Subcutaneous abdominal adipose tissue (tissue), 5 donors: ENCODE measurements at regions not wholly inside any gene's neighbourhood (a gene's known extent, or its start where the extent isn't known, plus 50 kb on each side); places are given as distances from the start of the nearest gene placed in this dataset.

Source experiments
- H3K27ac ChIP-seq: one replicate; pipeline ENCODE4 v1.7.0; 2013; ENCODE audit warnings: low read depth, mild to moderate bottlenecking, inconsistent platforms, low read length, moderate library complexity
- H3K27me3 ChIP-seq, 5 donors: one replicate each; pipeline ENCODE4 v1.7.0; 2013; ENCODE audit warnings: low read length in 5 of 5, inconsistent platforms in 1 of 5; ENCODE audit not compliant: control insufficient read depth in 5 of 5, insufficient read depth in 4 of 5
- H3K36me3 ChIP-seq, 5 donors: one replicate each; pipeline ENCODE4 v1.7.0; 2013; ENCODE audit warnings: low read length in 5 of 5; ENCODE audit not compliant: control insufficient read depth in 5 of 5, insufficient read depth in 5 of 5
- H3K4me1 ChIP-seq, 5 donors: one replicate each; pipeline ENCODE4 v1.7.0; 2013; ENCODE audit warnings: low read length in 5 of 5, mild to moderate bottlenecking in 3 of 5, moderate library complexity in 1 of 5; ENCODE audit not compliant: control insufficient read depth in 5 of 5, insufficient read depth in 5 of 5
- H3K4me3 ChIP-seq, 5 donors: one replicate each; pipeline ENCODE4 v1.7.0; 2013; ENCODE audit warnings: low read length in 5 of 5, low read depth in 1 of 5
- H3K9ac ChIP-seq, 5 donors: one replicate each; pipeline ENCODE4 v1.7.0; 2013; ENCODE audit warnings: low read length in 5 of 5, mild to moderate bottlenecking in 4 of 5, moderate library complexity in 3 of 5
- H3K9me3 ChIP-seq, 5 donors: one replicate each; pipeline ENCODE4 v1.7.0; 2013; ENCODE audit warnings: low read length in 5 of 5; ENCODE audit not compliant: control insufficient read depth in 5 of 5
- donor health status: healthy.
- donor health status: healthy.
- donor health status: healthy.
- donor health status: healthy.
- donor health status: healthy.

DNA sequence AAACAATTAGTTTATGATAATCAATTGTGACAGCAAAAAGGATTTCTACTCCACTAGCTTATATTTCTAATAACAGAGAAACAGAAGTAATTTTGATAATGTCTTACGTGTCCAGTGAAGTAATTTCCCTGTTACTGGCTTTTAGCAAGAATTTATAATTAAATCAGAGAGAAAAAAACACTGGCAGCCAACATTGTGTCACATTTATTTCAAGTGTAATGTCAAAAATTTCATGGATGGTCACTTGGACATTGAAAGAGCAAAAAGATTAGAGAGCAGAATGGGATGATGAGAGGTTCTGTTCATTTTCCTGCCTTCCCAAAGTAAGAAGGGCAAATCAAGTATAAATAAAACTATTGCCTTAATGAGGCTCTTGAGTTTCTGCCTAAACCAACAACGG lies 239.3 kb upstream of the SEMA6A start:
- H3K9ac ChIP-seq: no peak overlapping the region

DNA sequence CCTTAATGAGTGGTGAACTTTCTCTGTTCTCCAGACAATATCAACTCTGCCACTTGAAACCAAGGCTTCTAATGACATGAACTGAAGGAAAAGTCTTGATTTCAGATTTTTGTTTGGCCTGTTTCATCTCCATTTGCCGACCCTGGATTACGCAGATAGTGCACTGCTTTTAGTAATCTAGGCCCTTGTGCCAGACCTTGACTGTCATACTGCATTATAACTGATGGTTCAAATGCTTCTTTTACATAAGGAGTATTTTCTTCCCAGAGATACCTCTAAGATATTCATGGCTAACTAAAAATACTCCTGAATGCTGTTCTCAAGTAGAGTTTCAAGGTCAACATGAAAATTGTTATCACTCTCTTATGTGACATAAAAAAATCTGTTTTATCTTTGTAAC lies 238.7 kb upstream of the SEMA6A start:
- Histone ChIP-seq H3K4me1 (no peaks in the 10 kb centered on the region), H3K27me3 (no peaks in the 10 kb centered on the region), H3K36me3 (no peaks in the 10 kb centered on the region), H3K4me3 (no peak overlapping the region), H3K27ac (no peak overlapping the region), H3K9ac (no peak overlapping the region), H3K9me3 (no peaks in the 10 kb centered on the region)

More for the DNA sequence above, 239.3 kb upstream of the SEMA6A start:
- no peaks in the 10 kb centered on the region for H3K36me3 ChIP-seq
- no peaks in the 10 kb centered on the region for H3K9me3 ChIP-seq
- H3K4me1 ChIP-seq: no peaks in the 10 kb centered on the region
- no peak overlapping the region for H3K27ac ChIP-seq
- no peaks in the 10 kb centered on the region for H3K27me3 ChIP-seq
- no peak overlapping the region for H3K4me3 ChIP-seq

DNA sequence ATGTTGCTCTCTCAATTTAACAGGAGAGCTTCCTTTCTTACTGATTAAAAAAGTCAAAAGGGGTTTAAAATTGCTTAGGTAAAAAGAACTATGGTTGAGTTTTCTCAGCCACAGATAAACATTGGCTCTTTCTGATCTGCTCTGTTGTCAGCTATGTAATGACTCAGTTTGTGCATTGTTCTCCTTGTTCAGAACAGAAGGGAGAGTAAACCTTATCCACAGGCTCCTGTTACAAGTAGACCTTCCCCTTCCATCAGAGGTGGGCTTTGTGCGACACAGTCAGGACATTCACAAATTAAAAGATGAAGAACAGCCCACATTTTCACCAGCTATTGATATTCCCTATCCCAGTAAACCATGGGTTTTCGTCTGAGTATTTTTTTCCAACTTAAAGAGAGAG lies 236.3 kb upstream of the SEMA6A start:
- H3K27ac ChIP-seq: no peak overlapping the region
- H3K27me3 ChIP-seq: no peaks in the 10 kb centered on the region
- H3K4me3 ChIP-seq: no peak overlapping the region
- no peaks in the 10 kb centered on the region for H3K9me3 ChIP-seq
- H3K36me3 ChIP-seq: no peaks in the 10 kb centered on the region
- H3K4me1 ChIP-seq: no peaks in the 10 kb centered on the region
- H3K9ac ChIP-seq: no peak overlapping the region

DNA sequence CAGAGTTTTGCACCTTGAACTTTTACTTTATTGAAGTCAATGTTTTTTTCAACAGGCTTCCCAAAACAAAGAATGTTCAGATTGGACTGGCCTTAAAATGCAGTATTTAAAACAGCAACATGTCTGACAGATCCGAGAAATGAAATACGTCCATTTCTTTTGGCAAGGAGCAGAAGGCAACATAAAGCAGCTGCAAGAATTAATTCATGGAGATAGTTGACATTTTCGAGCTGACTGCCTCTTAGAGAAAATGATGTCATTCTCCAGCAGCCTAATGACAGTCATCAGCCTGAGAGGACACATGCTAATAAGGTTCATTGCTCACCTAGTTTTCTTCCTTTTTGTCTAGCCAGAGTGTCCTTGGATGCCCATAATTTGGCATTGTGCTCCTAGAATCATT lies 232.2 kb upstream of the SEMA6A start:
- Histone ChIP-seq H3K4me1 (no peaks in the 10 kb centered on the region), H3K9ac (no peak overlapping the region), H3K4me3 (no peak overlapping the region), H3K36me3 (no peaks in the 10 kb centered on the region), H3K27ac (no peak overlapping the region), H3K27me3 (no peaks in the 10 kb centered on the region), H3K9me3 (no peaks in the 10 kb centered on the region)

DNA sequence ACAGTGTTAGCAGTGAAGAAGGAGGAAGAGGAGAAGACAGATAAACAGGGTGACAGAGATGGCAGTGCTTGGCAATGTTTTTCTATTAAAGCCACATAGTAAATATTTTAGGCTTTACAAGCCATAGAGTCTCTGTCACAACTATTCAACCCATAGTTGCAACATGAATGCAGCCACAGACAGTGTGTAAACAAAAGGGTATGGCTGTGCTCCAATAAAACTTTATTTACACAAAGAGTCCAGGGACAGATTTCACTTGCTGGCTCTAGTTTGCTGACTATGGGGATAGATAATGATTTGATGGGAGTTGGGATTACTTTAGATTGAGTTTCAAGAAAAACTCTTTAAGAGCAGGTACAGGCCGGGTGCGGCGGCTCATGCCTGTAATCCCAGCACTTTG lies 224.8 kb upstream of the SEMA6A start:
- no peaks in the 10 kb centered on the region for H3K9me3 ChIP-seq
- no peaks in the 10 kb centered on the region for H3K36me3 ChIP-seq
- no peaks in the 10 kb centered on the region for H3K4me1 ChIP-seq
- no peak overlapping the region for H3K9ac ChIP-seq
- H3K4me3 ChIP-seq: no peak overlapping the region
- H3K27ac ChIP-seq: no peak overlapping the region
- H3K27me3 ChIP-seq: no peaks in the 10 kb centered on the region

DNA sequence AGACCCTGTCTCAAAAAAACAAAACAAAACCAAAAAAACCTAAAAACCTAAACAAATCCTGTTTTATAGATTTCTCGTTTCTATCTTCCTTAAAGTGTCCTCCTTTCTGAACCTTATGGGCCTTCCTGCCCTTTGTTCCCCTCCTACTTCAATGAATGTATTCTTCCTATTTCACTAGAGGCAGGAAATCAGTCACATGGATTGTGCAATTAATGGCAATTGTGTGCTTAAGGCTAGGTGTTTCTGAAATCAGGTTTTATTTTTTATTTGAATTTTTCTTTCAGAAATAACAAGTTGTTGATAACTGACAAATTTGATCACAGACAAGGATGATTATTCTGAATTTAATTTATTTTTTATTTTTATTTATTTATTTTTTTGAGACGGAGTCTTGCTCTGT lies 220.6 kb upstream of the SEMA6A start:
- Histone ChIP-seq H3K27ac (no peak overlapping the region), H3K36me3 (no peaks in the 10 kb centered on the region), H3K9ac (no peak overlapping the region), H3K9me3 (peaks cover 0 to 4% (median 2%) of the 10 kb centered on the region in 5 donors), H3K27me3 (no peaks in the 10 kb centered on the region), H3K4me3 (no peak overlapping the region), H3K4me1 (no peaks in the 10 kb centered on the region)

DNA sequence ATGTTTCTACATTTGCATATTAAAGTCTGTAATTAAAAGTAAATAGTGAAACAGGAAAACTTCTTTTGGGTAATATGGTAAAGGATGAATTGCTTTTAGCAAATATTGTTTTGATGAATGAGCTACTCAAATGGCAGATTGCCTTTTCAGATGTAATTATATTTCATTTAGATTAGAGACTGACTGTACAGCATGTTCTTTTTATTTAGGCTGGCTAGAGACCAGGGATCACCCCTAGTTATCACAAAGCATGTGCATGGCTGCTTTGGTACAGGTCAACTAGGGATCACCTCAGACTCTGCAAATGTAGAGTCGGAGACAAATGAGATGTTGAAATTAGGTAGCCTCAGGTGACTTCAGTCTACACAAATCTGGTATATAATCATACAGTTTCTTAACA lies 214.9 kb upstream of the SEMA6A start:
- peaks cover 0 to 13% (median 0%) of the 10 kb centered on the region in 5 donors for H3K4me1 ChIP-seq
- H3K9me3 ChIP-seq: peaks cover 2 to 19% (median 7%) of the 10 kb centered on the region in 5 donors
- H3K36me3 ChIP-seq: no peaks in the 10 kb centered on the region
- no peak overlapping the region for H3K9ac ChIP-seq
- H3K4me3 ChIP-seq: no peak overlapping the region
- no peaks in the 10 kb centered on the region for H3K27me3 ChIP-seq
- H3K27ac ChIP-seq: no peak overlapping the region

DNA sequence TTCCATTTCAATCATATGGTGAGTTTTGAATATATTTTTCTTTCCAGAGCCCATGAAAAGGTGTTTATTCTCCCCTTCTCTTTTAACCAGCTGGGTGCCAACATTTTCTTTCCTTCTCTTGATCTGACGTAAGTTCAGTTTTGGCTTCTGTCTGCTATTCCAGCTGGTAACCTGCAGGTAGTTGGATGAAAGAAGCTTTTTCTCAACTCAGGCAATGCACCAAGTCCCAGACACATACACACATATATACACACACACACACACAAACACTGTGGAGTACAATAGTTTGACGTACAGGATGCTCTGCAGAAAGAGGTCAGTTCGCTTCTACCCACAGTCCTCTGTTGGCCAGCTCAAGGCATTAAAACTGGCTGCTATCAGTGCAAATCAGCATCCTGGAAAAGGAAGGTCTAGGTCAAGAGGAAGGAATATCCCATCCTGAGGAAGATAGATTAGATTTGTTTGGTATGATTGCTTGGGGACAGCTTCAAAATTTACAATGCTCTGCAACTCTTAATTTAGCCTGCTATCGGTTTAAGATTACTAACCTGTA lies 214.3 kb upstream of the SEMA6A start:
- Histone ChIP-seq H3K9me3 (peaks cover 2 to 19% (median 7%) of the 10 kb centered on the region in 5 donors), H3K4me1 (peaks cover 0 to 13% (median 0%) of the 10 kb centered on the region in 5 donors), H3K4me3 (no peak overlapping the region), H3K27ac (no peak overlapping the region), H3K9ac (no peak overlapping the region), H3K27me3 (no peaks in the 10 kb centered on the region), H3K36me3 (no peaks in the 10 kb centered on the region)

DNA sequence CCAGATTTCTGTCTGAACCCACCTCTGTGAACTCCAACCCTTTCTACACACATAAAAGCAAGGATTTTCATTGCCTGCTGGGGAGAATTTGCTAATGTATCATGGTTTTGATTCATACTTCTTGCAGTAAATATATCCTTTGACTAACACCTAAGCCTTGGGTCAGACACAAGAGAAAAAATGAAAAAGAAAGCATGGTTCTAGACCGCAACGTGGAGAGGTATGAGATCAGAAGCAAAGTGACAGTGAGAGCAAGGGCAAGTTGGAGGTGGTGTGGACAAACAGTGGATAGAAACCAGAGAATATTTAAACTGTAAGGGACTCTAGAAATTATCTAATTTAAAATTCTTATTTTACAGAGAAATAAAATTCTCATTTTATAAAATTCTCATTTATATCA lies 212.9 kb upstream of the SEMA6A start:
- Histone ChIP-seq H3K9ac (no peak overlapping the region), H3K4me1 (peaks cover 0 to 13% (median 0%) of the 10 kb centered on the region in 5 donors), H3K27ac (no peak overlapping the region), H3K36me3 (no peaks in the 10 kb centered on the region), H3K27me3 (no peaks in the 10 kb centered on the region), H3K4me3 (no peak overlapping the region), H3K9me3 (peaks cover 2 to 19% (median 7%) of the 10 kb centered on the region in 5 donors)

DNA sequence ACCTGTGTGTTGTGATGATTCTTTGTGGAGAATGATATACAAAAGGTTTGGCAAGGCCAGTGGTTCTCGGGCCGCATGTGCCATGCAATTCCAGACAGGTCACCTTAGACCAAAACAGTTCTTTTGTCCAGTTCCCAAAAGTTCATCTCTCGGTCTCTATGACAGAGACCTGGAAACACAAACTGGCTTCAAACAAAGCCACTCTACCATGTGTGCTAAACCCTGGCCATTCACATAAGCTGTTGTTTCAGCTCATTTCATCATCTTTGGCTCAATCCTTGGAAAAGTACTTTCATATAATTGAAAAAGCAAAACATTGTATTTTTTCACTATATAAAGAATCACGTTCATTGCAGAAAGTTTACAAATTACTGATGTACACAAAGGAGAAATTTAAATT lies 210.5 kb upstream of the SEMA6A start:
- no peaks in the 10 kb centered on the region for H3K36me3 ChIP-seq
- H3K9ac ChIP-seq: no peak overlapping the region
- no peak overlapping the region for H3K4me3 ChIP-seq
- peaks cover 0 to 13% (median 0%) of the 10 kb centered on the region in 5 donors for H3K4me1 ChIP-seq
- no peak overlapping the region for H3K27ac ChIP-seq
- peaks cover 0 to 16% (median 6%) of the 10 kb centered on the region in 5 donors for H3K9me3 ChIP-seq
- H3K27me3 ChIP-seq: no peaks in the 10 kb centered on the region

DNA sequence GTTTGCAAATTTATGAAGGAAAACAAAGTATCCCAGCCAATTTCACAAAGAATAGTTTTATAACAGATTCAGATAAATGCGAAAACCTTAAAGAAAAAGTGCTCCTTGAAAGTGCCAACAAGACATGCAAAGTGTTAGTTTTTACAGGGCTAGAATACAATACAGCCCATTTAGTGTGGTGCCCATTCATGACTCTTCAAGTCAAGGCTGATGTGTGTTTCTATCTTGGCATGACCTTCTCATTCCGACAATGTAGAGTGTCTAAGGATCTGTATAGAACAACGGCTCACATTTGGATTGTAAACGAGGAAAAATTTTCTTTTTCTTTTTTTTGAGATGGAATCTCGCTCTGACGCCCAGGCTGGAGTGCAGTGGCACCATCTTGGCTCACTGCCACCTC lies 205.2 kb upstream of the SEMA6A start:
- Histone ChIP-seq H3K27me3 (no peaks in the 10 kb centered on the region), H3K9ac (no peak overlapping the region), H3K4me1 (peaks cover 0 to 18% (median 4%) of the 10 kb centered on the region in 5 donors), H3K27ac (no peak overlapping the region), H3K4me3 (no peak overlapping the region), H3K36me3 (no peaks in the 10 kb centered on the region), H3K9me3 (no peaks in the 10 kb centered on the region)
